HEK293 (cell line): ENCODE measurements at regions not wholly inside any gene's neighbourhood (a gene's known extent, or its start where the extent isn't known, plus 50 kb on each side); places are given as distances from the start of the nearest gene placed in this dataset.

ENCODE experiments used
- CTCF ChIA-PET: fragments of 350-600 bp; formaldehyde crosslinking; extraction: SDS; loops from one replicate; lab custom pipeline; 2021; ENCODE audit warnings: antibody characterized with exemption; lab: Yijun Ruan, JAX
- POLR2A ChIA-PET: fragments of 300-600 bp; formaldehyde crosslinking; extraction: SDS; loops from one replicate; lab custom pipeline; 2020; ENCODE audit warnings: antibody characterized with exemption, inconsistent platforms; lab: Yijun Ruan, JAX
- H3K27ac ChIP-seq: fragments of 200-500 bp; sonication (Bioruptor generic); 2 replicates; pipeline ENCODE4 v1.5.1; 2014; ENCODE audit warnings: low read depth, low read length, control low read depth, inconsistent platforms; ENCODE audit errors: extremely low read depth
- H3K36me3 ChIP-seq, 2 experiments: fragments of 200-500 bp in 1 of 2; sonication (Bioruptor generic) in 1 of 2; 1 replicate in 1 of 2; 2 replicates in 1 of 2; pipeline ENCODE4 v1.5.1; 2014 to 2017; ENCODE audit warnings: inconsistent platforms in 2 of 2, low read length in 2 of 2; ENCODE audit not compliant: control insufficient read depth in 2 of 2, insufficient read depth in 1 of 2
- H3K4me1 ChIP-seq: fragments of 200-500 bp; sonication (Bioruptor generic); 2 replicates; pipeline ENCODE4 v1.5.1; 2014; ENCODE audit warnings: mild to moderate bottlenecking, low read length, inconsistent platforms; ENCODE audit not compliant: control insufficient read depth, insufficient read depth
- H3K4me3 ChIP-seq: 2 replicates; pipeline ENCODE4 v1.5.1; 2011; ENCODE audit warnings: low read depth, mild to moderate bottlenecking, control low read depth, low read length, moderate library complexity
- H3K9me3 ChIP-seq: fragments of 200-500 bp; sonication (Bioruptor generic); 2 replicates; pipeline ENCODE4 v1.5.1; 2014; ENCODE audit warnings: low read depth, low read length, inconsistent platforms; ENCODE audit not compliant: control insufficient read depth, insufficient read depth
- INSM2 ChIP-seq: fragments of 450-650 bp; formaldehyde crosslinking; IDR thresholded peaks from 2 replicates; pipeline ENCODE4 v1.5.1; 2016; ENCODE audit warnings: missing biosample characterization, missing genetic modification characterization
- KLF1 ChIP-seq: fragments of 450-650 bp; formaldehyde crosslinking; IDR thresholded peaks from 2 replicates; pipeline ENCODE4 v1.5.1; 2016; ENCODE audit warnings: missing biosample characterization, missing genetic modification characterization
- MYNN ChIP-seq: fragments of 450-650 bp; formaldehyde crosslinking; IDR thresholded peaks from 2 replicates; pipeline ENCODE4 v1.5.1; 2016; ENCODE audit warnings: missing biosample characterization, missing genetic modification characterization, borderline replicate concordance
- OVOL3 ChIP-seq: fragments of 450-650 bp; formaldehyde crosslinking; IDR thresholded peaks from 2 replicates; pipeline ENCODE4 v1.5.1; 2016; ENCODE audit warnings: missing biosample characterization, missing genetic modification characterization
- PRDM2 ChIP-seq: fragments of 450-650 bp; formaldehyde crosslinking; IDR thresholded peaks from 2 replicates; pipeline ENCODE4 v1.5.1; 2016; ENCODE audit warnings: missing biosample characterization, missing genetic modification characterization, borderline replicate concordance
- ZBTB1 ChIP-seq: fragments of 450-650 bp; formaldehyde crosslinking; IDR thresholded peaks from 2 replicates; pipeline ENCODE4 v1.5.1; 2016; ENCODE audit warnings: missing biosample characterization, missing genetic modification characterization
- ZNF221 ChIP-seq: fragments of 450-650 bp; formaldehyde crosslinking; IDR thresholded peaks from 2 replicates; pipeline ENCODE4 v1.5.1; 2017; ENCODE audit warnings: missing biosample characterization, missing genetic modification characterization, borderline replicate concordance
- ZNF239 ChIP-seq: fragments of 450-650 bp; formaldehyde crosslinking; IDR thresholded peaks from 2 replicates; pipeline ENCODE4 v1.5.1; 2016; ENCODE audit warnings: missing biosample characterization, missing genetic modification characterization
- ZNF311 ChIP-seq: fragments of 450-650 bp; formaldehyde crosslinking; IDR thresholded peaks from 2 replicates; pipeline ENCODE4 v1.5.1; 2017; ENCODE audit warnings: missing biosample characterization, missing genetic modification characterization, borderline replicate concordance
- ZNF488 ChIP-seq: fragments of 450-650 bp; formaldehyde crosslinking; IDR thresholded peaks from 2 replicates; pipeline ENCODE4 v1.5.1; 2016; ENCODE audit warnings: missing biosample characterization, missing genetic modification characterization
- ZNF623 ChIP-seq: fragments of 450-650 bp; formaldehyde crosslinking; IDR thresholded peaks from 2 replicates; pipeline ENCODE4 v1.5.1; 2016; ENCODE audit warnings: missing biosample characterization, missing genetic modification characterization
- ZNF776 ChIP-seq: fragments of 450-650 bp; formaldehyde crosslinking; IDR thresholded peaks from 2 replicates; pipeline ENCODE4 v1.5.0; 2017; ENCODE audit warnings: missing biosample characterization, missing genetic modification characterization, borderline replicate concordance
- ZNF830 ChIP-seq: fragments of 450-650 bp; IDR thresholded peaks from 2 replicates; pipeline ENCODE4 v1.5.0; 2018; ENCODE audit warnings: missing biosample characterization, missing genetic modification characterization, low read depth, mild to moderate bottlenecking, moderate library complexity
- TF ChIP-seq, protein P1 (sequence below): fragments of 450-650 bp; formaldehyde crosslinking; IDR thresholded peaks from 2 replicates; pipeline ENCODE4 v1.5.1; 2016; ENCODE audit warnings: missing biosample characterization, missing genetic modification characterization
- TF ChIP-seq, protein P2 (sequence below): fragments of 450-650 bp; formaldehyde crosslinking; IDR thresholded peaks from 2 replicates; pipeline ENCODE4 v1.5.1; 2016; ENCODE audit warnings: missing biosample characterization, missing genetic modification characterization

- no peak for TF ChIP-seq ZNF830 (tag by site-specific recombination)
Observed at GRCh38 chr6:21744331-21744730, 150.8 kb downstream of the SOX4 start (continued).

GRCh38 chr6:21745543-21746337 lies 152.2 kb downstream of the SOX4 start:
- TF ChIP-seq ZNF239: no peak
- TF ChIP-seq ZNF776 (tag by site-specific recombination): no peak
- TF ChIP-seq ZNF221 (tag by site-specific recombination): no peak
- TF ChIP-seq PRDM2 (tag by site-specific recombination): no peak
- TF ChIP-seq, protein P1, sequence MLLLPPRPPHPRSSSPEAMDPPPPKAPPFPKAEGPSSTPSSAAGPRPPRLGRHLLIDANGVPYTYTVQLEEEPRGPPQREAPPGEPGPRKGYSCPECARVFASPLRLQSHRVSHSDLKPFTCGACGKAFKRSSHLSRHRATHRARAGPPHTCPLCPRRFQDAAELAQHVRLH (tag by site-specific recombination): 0 out of 2 replicates have a peak, but pooled peaks have one; percentile 60
- TF ChIP-seq ZBTB1 (tag by site-specific recombination): no peak
- TF ChIP-seq, protein P2, sequence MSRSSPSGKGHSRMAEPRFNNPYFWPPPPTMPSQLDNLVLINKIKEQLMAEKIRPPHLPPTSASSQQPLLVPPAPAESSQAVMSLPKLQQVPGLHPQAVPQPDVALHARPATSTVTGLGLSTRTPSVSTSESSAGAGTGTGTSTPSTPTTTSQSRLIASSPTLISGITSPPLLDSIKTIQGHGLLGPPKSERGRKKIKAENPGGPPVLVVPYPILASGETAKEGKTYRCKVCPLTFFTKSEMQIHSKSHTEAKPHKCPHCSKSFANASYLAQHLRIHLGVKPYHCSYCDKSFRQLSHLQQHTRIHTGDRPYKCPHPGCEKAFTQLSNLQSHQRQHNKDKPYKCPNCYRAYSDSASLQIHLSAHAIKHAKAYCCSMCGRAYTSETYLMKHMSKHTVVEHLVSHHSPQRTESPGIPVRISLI (tag by site-specific recombination): peak; percentile 56; the same call in 1 of the 2 replicates
- no peak for TF ChIP-seq ZNF311 (tag by site-specific recombination)
- no peak for TF ChIP-seq ZNF488 (tag by site-specific recombination)
- TF ChIP-seq KLF1 (tag by site-specific recombination): no peak
- no peak for TF ChIP-seq OVOL3
- no peak for TF ChIP-seq MYNN (tag by site-specific recombination)
- peak; percentile 95 for TF ChIP-seq ZNF623 (tag by site-specific recombination)
- TF ChIP-seq INSM2: no peak
- peaks cover 46% of the 10 kb centered on the region for H3K4me1 ChIP-seq
- H3K27ac ChIP-seq: no peak overlapping the region
- no peaks in the 10 kb centered on the region for H3K9me3 ChIP-seq
- ChIA-PET CTCF (interaction anchor here (0.6 to 1.0 kb wide), 2 partner anchors 43 to 147 kb away, joined by 3 to 4 read pairs; no protein-coding TSS in a partner anchor), POLR2A (interaction anchor here (0.7 to 8.1 kb wide), 2 partner anchors 24 to 149 kb away, joined by 4 to 141 read pairs; partner anchors contain the start of gene SOX4)
- H3K4me3 ChIP-seq: no peak overlapping the region
- no peaks in the 10 kb centered on the region for H3K36me3 ChIP-seq
